ENCODE measurements at regions not wholly inside any gene's neighbourhood (a gene's known extent, or its start where the extent isn't known, plus 50 kb on each side); places are given as distances from the start of the nearest gene placed in this dataset.

DNA sequence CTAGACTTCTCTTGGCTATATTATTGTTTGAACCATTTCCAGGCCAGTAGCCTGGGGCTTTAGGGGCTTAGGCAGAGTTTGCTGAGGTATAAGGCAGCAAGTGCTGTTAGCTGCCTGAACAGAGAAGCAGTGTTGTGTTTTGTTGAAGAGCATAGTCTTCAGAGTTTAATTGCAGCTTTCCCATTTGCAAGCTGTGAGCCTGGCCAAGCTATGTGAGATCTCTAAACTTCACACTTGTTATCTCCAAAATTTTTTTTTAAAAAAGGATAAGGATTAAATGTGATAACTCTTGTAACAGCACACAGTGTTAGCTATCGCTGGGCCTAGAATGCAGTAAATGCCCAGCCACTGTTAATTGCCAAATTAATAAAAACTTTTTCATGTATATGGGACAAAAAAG is 782.4 kb downstream of the REEP3 start:
- H3K9me3 Mint-ChIP-seq, result no peaks in the 10 kb centered on the region
- DNase-seq (ENCODE audit: low spot score in 2 of 2), result no peak
- H3K27me3 Mint-ChIP-seq, result no peaks in the 10 kb centered on the region
- H3K4me3 Mint-ChIP-seq, result no peak overlapping the region
- H3K27ac Mint-ChIP-seq, result no peak overlapping the region
- H3K4me1 Mint-ChIP-seq, result no peaks in the 10 kb centered on the region
- no peak for ATAC-seq (ENCODE audit: low read depth)
- H3K36me3 Mint-ChIP-seq, result no peaks in the 10 kb centered on the region

DNA sequence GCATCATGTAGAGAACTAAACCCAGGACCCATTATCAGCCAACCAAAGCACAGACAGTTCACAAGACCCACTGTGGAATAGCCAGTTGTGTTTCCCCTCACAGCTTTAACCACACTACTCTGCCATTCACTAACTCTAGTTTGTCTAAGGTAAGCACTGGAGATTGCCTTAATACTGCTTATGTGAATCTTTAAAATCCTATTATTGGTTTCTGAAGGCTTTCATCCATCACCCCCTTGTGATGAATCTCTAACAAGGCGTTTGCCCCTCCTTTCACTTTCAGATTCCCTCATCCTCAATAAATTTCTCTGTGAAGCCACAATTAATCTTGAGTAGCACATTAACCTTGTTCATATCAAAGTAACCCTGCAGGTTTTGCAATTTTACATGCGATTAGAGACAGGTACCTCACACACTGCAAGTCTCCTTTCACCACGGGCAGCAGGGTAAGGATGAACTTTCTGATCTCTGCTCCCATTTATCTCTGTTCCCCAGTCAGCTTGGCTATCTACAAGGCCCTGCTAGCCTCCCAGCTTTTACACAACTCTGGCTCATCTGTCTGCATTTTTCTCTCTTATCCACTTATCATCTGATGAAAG is 785.6 kb downstream of the REEP3 start:
- Mint-ChIP-seq H3K27ac (no peak overlapping the region), H3K4me1 (no peaks in the 10 kb centered on the region), H3K27me3 (no peaks in the 10 kb centered on the region), H3K9me3 (no peaks in the 10 kb centered on the region), H3K4me3 (no peak overlapping the region), H3K36me3 (no peaks in the 10 kb centered on the region)
- ATAC-seq (ENCODE audit: low read depth) (no peak), DNase-seq (ENCODE audit: low spot score in 2 of 2) (no peak)

DNA sequence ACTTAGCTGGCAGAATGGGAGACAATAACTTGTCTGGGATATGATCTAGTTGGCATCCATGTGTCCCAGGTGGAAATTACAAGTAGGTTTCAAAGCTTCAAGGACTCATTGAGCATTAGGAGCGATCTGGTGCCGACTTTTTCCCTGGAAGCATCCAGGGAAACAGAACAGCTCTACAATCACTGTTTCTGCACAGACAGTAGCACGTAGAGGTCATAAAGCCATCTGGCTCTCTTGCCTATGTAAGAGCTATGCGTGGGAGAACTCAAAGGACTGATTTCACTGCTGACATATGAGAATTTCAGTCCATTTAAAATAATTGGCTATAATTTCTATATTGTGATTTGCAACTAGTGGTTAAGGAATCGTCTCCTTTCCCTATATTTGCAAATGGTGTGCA is 791.7 kb downstream of the REEP3 start:
- Mint-ChIP-seq H3K9me3 (no peaks in the 10 kb centered on the region), H3K4me3 (no peak overlapping the region), H3K4me1 (no peaks in the 10 kb centered on the region), H3K36me3 (no peaks in the 10 kb centered on the region), H3K27ac (no peak overlapping the region), H3K27me3 (no peaks in the 10 kb centered on the region)
- no peak for DNase-seq (ENCODE audit: low spot score in 2 of 2)
- ATAC-seq (ENCODE audit: low read depth), result no peak

DNA sequence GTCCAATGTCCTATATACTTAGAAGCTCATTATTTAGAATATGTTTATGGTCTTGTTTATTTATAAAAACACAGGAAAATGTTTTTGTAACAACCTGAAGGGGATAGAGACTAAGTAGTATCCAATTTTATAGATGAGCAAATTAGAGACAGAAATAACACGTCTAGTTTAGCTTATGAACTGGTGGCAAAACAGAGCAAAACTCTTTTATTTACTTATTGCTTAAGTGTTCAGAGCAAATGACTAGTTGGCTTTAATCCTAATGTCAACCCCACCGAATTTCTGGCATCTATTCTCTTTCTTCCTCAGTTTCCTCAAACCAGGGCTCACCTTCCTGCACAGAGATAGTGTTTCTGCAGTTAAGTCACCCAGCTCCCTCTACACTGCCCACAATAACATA is 792.8 kb downstream of the REEP3 start:
- ATAC-seq (ENCODE audit: low read depth) (no peak), DNase-seq (ENCODE audit: low spot score in 2 of 2) (no peak)
- no peaks in the 10 kb centered on the region for H3K9me3 Mint-ChIP-seq
- H3K4me1 Mint-ChIP-seq, result no peaks in the 10 kb centered on the region
- no peaks in the 10 kb centered on the region for H3K27me3 Mint-ChIP-seq
- no peak overlapping the region for H3K27ac Mint-ChIP-seq
- H3K4me3 Mint-ChIP-seq, result no peak overlapping the region
- no peaks in the 10 kb centered on the region for H3K36me3 Mint-ChIP-seq

DNA sequence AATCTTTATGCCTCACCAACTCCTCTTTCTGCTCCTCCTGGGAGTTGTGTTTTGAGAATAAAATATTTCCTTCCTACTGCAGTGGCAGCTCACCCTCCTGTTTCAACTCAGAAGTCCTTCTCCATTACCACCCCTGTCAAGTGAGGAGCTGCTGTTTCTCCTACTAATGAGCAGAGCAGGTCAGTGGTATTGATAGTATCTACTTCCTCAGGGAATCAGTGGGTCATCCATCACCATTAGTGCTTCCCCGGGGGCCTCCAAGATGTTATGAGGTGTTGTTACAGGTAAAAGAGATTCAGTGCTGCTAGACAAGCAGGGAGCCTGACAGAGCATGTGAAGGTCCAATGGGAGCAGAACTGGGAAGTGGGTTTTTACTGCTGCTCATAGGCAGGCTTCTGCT is 795.2 kb downstream of the REEP3 start:
- no peaks in the 10 kb centered on the region for H3K36me3 Mint-ChIP-seq
- H3K27me3 Mint-ChIP-seq, result no peaks in the 10 kb centered on the region

DNA sequence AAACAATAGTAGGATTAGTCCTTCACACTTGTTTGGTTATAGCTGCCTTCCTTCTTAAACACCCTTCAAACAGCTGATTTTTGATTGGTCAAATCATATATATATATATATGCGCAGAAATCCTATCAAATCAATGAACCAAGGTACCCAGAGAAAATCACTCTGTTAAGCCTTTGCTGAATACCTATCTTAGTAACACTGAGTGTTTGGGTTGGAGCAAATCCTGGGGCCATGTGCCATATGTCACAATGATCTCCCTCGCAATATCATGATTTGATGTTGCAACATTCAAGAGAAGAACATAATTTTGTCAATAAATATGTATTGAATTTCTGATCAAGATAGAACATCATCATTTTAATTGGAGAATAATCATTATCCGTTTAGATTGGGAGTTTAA is 795.6 kb downstream of the REEP3 start:
- DNase-seq (ENCODE audit: low spot score in 2 of 2), result no peak
- H3K4me3 Mint-ChIP-seq, result no peak overlapping the region
- H3K27ac Mint-ChIP-seq, result no peak overlapping the region
- no peaks in the 10 kb centered on the region for H3K4me1 Mint-ChIP-seq
- no peaks in the 10 kb centered on the region for H3K9me3 Mint-ChIP-seq
- H3K27me3 Mint-ChIP-seq, result no peaks in the 10 kb centered on the region
- ATAC-seq (ENCODE audit: low read depth), result no peak
- no peaks in the 10 kb centered on the region for H3K36me3 Mint-ChIP-seq

More for the DNA sequence above, 795.2 kb downstream of the REEP3 start:
- DNase-seq (ENCODE audit: low spot score in 2 of 2) (no peak), ATAC-seq (ENCODE audit: low read depth) (no peak)
- Mint-ChIP-seq H3K27ac (no peak overlapping the region), H3K4me3 (no peak overlapping the region), H3K9me3 (no peaks in the 10 kb centered on the region), H3K4me1 (no peaks in the 10 kb centered on the region)

DNA sequence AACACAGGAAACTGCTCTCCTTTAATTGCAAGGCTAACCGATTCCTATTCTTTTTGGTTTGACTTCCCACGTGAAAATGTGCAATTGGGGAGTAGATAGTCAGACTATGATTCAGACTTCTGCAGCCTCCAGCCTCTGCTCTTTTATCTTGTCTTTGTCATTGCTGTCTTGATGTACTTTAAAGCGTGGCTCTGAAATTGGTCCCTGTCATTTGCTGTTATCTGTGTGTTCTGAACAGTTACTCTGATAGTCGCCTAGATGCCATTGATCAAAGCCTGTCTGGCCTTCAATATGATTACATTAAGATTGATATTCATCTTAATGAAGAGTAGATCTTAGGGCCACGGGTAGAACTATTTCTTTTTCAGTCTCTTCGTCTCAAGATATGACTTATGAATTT is 799.2 kb downstream of the REEP3 start:
- no peaks in the 10 kb centered on the region for H3K9me3 Mint-ChIP-seq
- no peaks in the 10 kb centered on the region for H3K4me1 Mint-ChIP-seq
- DNase-seq (ENCODE audit: low spot score in 2 of 2) (no peak), ATAC-seq (ENCODE audit: low read depth) (no peak)
- H3K27me3 Mint-ChIP-seq, result no peaks in the 10 kb centered on the region
- H3K27ac Mint-ChIP-seq, result no peak overlapping the region
- H3K36me3 Mint-ChIP-seq, result no peaks in the 10 kb centered on the region
- no peak overlapping the region for H3K4me3 Mint-ChIP-seq

DNA sequence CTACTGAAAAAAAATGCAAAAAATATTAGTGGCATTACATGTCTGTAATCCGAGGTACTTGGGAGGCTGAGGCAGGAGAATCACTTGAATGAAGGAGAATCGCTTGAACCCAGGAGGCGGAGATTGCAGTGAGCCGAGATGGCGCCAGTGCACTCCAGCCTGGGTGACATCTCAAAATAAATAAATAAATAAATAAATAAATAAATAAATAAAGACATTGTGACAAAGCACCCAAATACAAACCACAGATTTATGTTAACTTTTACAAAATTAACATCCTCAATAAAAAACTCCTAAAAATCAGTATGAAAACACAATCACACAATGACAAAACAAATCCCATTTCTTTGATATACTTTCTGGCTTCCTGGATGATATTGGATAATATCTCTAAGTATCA is 808.3 kb downstream of the REEP3 start:
- H3K4me3 Mint-ChIP-seq, result no peak overlapping the region
- H3K27ac Mint-ChIP-seq, result no peak overlapping the region
- no peaks in the 10 kb centered on the region for H3K27me3 Mint-ChIP-seq
- no peaks in the 10 kb centered on the region for H3K4me1 Mint-ChIP-seq
- DNase-seq (ENCODE audit: low spot score in 2 of 2) (no peak), ATAC-seq (ENCODE audit: low read depth) (no peak)
- no peaks in the 10 kb centered on the region for H3K36me3 Mint-ChIP-seq
- H3K9me3 Mint-ChIP-seq, result peaks cover 13% of the 10 kb centered on the region

DNA sequence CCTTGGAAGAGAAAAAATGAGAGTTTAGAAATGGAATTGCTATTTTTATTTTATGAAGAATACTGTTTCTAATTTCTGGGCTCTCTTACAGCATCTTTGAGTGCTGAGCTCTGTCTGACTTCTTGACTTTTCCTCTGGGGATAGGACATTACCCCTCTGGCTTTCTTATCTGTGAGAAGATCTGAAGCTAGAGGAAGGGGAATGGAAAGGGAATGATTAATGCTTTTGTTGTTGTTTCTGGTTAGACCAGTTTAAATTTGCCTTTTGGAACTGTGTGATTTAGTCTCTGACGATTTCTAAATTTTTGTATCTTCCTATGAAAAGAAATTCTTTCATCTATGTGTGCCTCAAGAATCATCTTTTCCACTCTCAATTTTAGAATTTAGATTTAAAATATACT is 811.4 kb downstream of the REEP3 start:
- no peak overlapping the region for H3K4me3 Mint-ChIP-seq

DNA sequence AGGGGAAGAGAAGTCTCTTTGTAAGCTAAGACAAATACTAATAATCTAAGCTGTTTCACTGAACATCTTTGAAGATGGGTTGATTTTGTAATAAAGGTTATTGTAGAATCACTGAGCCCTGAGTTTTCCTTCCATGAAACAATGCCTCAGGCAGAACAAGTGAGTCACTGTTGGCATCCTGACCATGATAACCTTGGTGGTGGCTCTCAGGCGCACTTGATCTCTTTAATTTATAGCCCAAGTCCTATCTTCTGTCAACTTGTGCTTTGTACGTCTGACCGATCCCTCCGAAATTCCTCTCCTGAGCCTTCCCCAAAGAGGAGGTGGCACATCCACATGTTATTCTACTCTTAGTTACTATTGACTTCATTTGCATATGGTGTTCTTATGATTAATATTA is 812.9 kb downstream of the REEP3 start:
- H3K36me3 Mint-ChIP-seq, result no peaks in the 10 kb centered on the region
- DNase-seq (ENCODE audit: low spot score in 2 of 2) (no peak), ATAC-seq (ENCODE audit: low read depth) (no peak)
- no peak overlapping the region for H3K27ac Mint-ChIP-seq
- no peak overlapping the region for H3K4me3 Mint-ChIP-seq
- no peaks in the 10 kb centered on the region for H3K27me3 Mint-ChIP-seq
- no peaks in the 10 kb centered on the region for H3K4me1 Mint-ChIP-seq
- H3K9me3 Mint-ChIP-seq, result peaks cover 5% of the 10 kb centered on the region

More for the DNA sequence above, 811.4 kb downstream of the REEP3 start:
- Mint-ChIP-seq H3K4me1 (no peaks in the 10 kb centered on the region), H3K9me3 (peaks cover 5% of the 10 kb centered on the region), H3K27ac (no peak overlapping the region), H3K27me3 (no peaks in the 10 kb centered on the region), H3K36me3 (no peaks in the 10 kb centered on the region)
- ATAC-seq (ENCODE audit: low read depth) (no peak), DNase-seq (ENCODE audit: low spot score in 2 of 2) (no peak)

DNA sequence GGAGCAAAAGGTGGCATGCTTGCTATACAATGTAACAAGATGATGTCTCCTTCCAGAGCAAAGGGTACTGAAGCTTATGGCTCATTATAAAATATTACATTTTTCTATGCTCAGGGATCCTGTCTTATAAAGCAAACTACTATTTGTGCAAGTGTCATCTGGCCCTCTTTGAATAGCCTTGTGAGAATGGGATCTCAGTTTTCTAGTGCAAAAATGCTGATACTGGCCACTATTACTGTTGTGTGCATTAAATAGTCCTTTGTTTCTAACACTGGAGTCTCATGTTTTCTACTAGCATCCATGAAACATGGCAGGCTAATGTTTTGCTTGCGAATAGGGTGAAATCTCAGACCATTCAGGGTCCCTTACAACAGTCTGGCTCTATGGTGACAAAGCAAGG is 823.0 kb downstream of the REEP3 start:
- no peak for DNase-seq (ENCODE audit: low spot score in 2 of 2)
- H3K27me3 Mint-ChIP-seq, result no peaks in the 10 kb centered on the region
- no peaks in the 10 kb centered on the region for H3K4me1 Mint-ChIP-seq
- ATAC-seq (ENCODE audit: low read depth), result no peak
- no peak overlapping the region for H3K27ac Mint-ChIP-seq
- no peak overlapping the region for H3K4me3 Mint-ChIP-seq
- H3K36me3 Mint-ChIP-seq, result no peaks in the 10 kb centered on the region
- no peaks in the 10 kb centered on the region for H3K9me3 Mint-ChIP-seq

DNA sequence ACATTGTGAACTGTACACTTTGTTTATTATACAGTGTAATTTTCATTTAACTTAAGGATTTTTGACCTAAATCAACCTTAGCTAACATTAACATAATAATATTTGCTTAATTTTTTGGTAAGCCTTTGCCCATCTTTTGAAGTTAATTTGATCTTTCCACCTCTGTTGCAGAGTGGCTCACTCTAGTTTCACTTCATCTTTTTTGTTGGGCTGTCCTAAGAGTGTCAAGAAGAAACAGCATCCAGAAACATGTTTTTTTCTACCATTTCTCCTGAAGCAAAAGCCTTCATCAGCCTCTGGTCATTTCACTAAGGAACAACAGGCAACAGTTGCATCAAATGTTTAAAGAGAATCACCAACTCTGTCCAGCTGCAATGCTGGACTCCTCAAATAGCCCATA is 824.7 kb downstream of the REEP3 start:
- Mint-ChIP-seq H3K4me1 (no peaks in the 10 kb centered on the region), H3K4me3 (no peak overlapping the region), H3K27ac (no peak overlapping the region), H3K27me3 (no peaks in the 10 kb centered on the region), H3K9me3 (no peaks in the 10 kb centered on the region), H3K36me3 (no peaks in the 10 kb centered on the region)
- DNase-seq (ENCODE audit: low spot score in 2 of 2) (no peak), ATAC-seq (ENCODE audit: low read depth) (no peak)

DNA sequence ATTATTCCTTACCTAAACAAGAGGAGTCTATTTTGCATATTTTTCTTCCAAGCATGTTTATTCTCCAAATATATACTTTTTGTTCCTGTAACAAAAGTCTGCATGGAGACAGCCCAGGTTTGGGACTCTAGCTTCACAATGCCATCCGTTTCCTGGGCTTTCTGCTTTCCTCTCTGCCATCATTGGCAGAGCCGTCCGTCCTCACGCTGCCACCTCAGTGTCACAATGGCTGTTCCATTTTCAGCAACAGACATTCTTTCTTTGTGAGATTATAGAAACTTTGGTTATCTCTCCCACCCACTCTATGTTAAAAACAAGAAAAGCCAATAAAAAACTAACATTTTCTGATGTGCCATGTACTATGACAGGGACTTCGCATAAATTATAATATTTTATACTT is 825.2 kb downstream of the REEP3 start:
- Mint-ChIP-seq H3K27ac (no peak overlapping the region), H3K36me3 (no peaks in the 10 kb centered on the region), H3K4me1 (no peaks in the 10 kb centered on the region), H3K27me3 (no peaks in the 10 kb centered on the region), H3K4me3 (no peak overlapping the region), H3K9me3 (no peaks in the 10 kb centered on the region)
- DNase-seq (ENCODE audit: low spot score in 2 of 2) (no peak), ATAC-seq (ENCODE audit: low read depth) (no peak)

DNA sequence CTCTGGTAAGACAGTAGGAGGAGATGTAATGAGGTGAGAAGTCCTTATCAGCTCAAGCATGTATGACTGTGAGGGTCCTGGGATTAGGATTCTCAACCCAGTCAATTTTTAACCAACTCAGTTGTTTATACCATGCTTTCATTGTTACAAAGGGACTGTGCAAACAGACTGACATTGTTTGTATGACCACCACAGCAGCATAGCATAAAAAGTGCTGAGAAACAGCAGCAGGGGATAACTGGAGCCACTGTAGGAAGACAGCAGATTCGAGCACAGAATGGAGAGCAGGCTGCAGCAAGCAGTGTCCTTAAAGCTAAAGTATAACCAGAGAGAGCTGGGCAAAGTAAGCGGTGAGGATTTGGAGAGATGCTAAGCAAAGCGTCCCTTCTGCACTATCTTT is 829.5 kb downstream of the REEP3 start:
- Mint-ChIP-seq H3K4me3 (no peak overlapping the region), H3K36me3 (no peaks in the 10 kb centered on the region), H3K4me1 (no peaks in the 10 kb centered on the region), H3K27ac (no peak overlapping the region), H3K9me3 (no peaks in the 10 kb centered on the region), H3K27me3 (no peaks in the 10 kb centered on the region)
- ATAC-seq (ENCODE audit: low read depth), result no peak
- no peak for DNase-seq (ENCODE audit: low spot score in 2 of 2)

DNA sequence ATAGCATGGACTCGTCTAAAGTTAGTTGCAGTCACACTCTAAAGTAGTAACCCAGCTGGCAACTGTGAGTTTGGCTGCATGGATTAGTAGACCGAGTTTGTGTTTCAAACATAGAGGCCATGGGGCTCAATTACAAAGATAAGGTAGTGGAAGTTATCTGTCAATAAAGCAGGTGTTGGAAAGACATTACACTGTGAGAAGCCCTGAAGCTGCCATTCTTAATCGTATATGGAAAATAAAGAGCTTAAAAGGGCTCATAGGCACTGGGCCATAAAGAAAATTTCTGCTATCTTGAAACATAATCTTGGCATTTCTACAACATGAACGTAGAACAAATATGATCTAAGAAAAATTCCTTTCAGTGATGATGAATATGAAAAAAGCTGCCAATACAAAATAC is 837.7 kb downstream of the REEP3 start:
- ATAC-seq (ENCODE audit: low read depth) (no peak), DNase-seq (ENCODE audit: low spot score in 2 of 2) (no peak)
- H3K27ac Mint-ChIP-seq, result no peak overlapping the region
- no peak overlapping the region for H3K4me3 Mint-ChIP-seq
- H3K4me1 Mint-ChIP-seq, result no peaks in the 10 kb centered on the region
- H3K27me3 Mint-ChIP-seq, result no peaks in the 10 kb centered on the region
- H3K36me3 Mint-ChIP-seq, result no peaks in the 10 kb centered on the region
- H3K9me3 Mint-ChIP-seq, result peaks cover 6% of the 10 kb centered on the region
